Keratinocyte (primary cell): ENCODE measurements at regions not wholly inside any gene's neighbourhood (a gene's known extent, or its start where the extent isn't known, plus 50 kb on each side); places are given as distances from the start of the nearest gene placed in this dataset.

Source experiments
- DNase-seq: peaks from one replicate; pipeline ENCODE4 v3.0.0-alpha.2; 2011; ENCODE audit warnings: low read depth, missing footprints, low spot score
- FAIRE-seq: peaks from 2 replicates; lab custom pipeline; 2011; peaks lifted over from hg19 to GRCh38; lab: Jason Lieb, UNC
- H2AFZ ChIP-seq: 2 replicates; pipeline ENCODE4 v1.6.0; 2012; ENCODE audit warnings: low read length, control low read depth, inconsistent platforms; ENCODE audit not compliant: control insufficient read depth
- H3K27ac ChIP-seq: 2 replicates; pipeline ENCODE4 v1.5.1; 2011; ENCODE audit warnings: low read length; ENCODE audit not compliant: control insufficient read depth, insufficient read depth
- H3K27me3 ChIP-seq: 3 replicates; pipeline ENCODE4 v1.6.0; 2011; ENCODE audit warnings: low read length; ENCODE audit not compliant: control insufficient read depth, insufficient read depth; ENCODE audit errors: extremely low read depth
- H3K36me3 ChIP-seq, 2 experiments: 2 replicates in 1 of 2; 3 replicates in 1 of 2; pipeline ENCODE4 v1.5.1; 2011; ENCODE audit warnings: low read length in 2 of 2, mild to moderate bottlenecking in 1 of 2; ENCODE audit not compliant: control insufficient read depth in 2 of 2, insufficient read depth in 2 of 2; ENCODE audit errors: extremely low read depth in 1 of 2
- H3K4me1 ChIP-seq: 3 replicates; pipeline ENCODE4 v1.5.1; 2011; ENCODE audit warnings: low read length; ENCODE audit not compliant: control insufficient read depth, insufficient read depth; ENCODE audit errors: extremely low read depth
- H3K4me2 ChIP-seq: 3 replicates; pipeline ENCODE4 v1.6.0; 2011; ENCODE audit warnings: low read depth, low read length; ENCODE audit not compliant: control insufficient read depth, insufficient read depth; ENCODE audit errors: extremely low read depth
- H3K4me3 ChIP-seq, 3 experiments: fragments of 200-600 bp in 1 of 3; sonication (generic) in 1 of 3; 2 replicates in 2 of 3; 3 replicates in 1 of 3; pipeline ENCODE4 v1.5.1; 2011 to 2016; ENCODE audit warnings: low read length in 3 of 3, mild to moderate bottlenecking in 3 of 3, control low read depth in 2 of 3, inconsistent platforms in 1 of 3, low read depth in 1 of 3, mixed read lengths in 1 of 3, mixed run types in 1 of 3, moderate library complexity in 1 of 3; ENCODE audit not compliant: control insufficient read depth in 2 of 3, insufficient read depth in 2 of 3; ENCODE audit errors: extremely low read depth in 1 of 3
- H3K79me2 ChIP-seq: 2 replicates; pipeline ENCODE4 v1.6.0; 2012; ENCODE audit warnings: low read length; ENCODE audit not compliant: control insufficient read depth, insufficient read depth
- H3K9ac ChIP-seq: 3 replicates; pipeline ENCODE4 v1.6.0; 2011; ENCODE audit warnings: low read length; ENCODE audit not compliant: control insufficient read depth, insufficient read depth; ENCODE audit errors: extremely low read depth
- H3K9me1 ChIP-seq: 3 replicates; pipeline ENCODE4 v1.6.0; 2011; ENCODE audit warnings: low read length; ENCODE audit not compliant: control insufficient read depth, insufficient read depth; ENCODE audit errors: extremely low read depth
- H3K9me3 ChIP-seq: 2 replicates; pipeline ENCODE4 v1.5.1; 2012; ENCODE audit warnings: low read depth, low read length; ENCODE audit not compliant: control insufficient read depth
- H4K20me1 ChIP-seq: 3 replicates; pipeline ENCODE4 v1.6.0; 2011; ENCODE audit warnings: low read length; ENCODE audit not compliant: control insufficient read depth, insufficient read depth; ENCODE audit errors: extremely low read depth
- EZH2 ChIP-seq: IDR thresholded peaks from one replicate; pipeline ENCODE4 v1.6.1; 2012; ENCODE audit warnings: inconsistent platforms, mild to moderate bottlenecking, low read length, moderate library complexity
- dilution Hi-C: fragments of 300-500 bp; cut with MboI; formaldehyde crosslinking; loops from one replicate; pipeline ENCODE4 v1.7.0; 2020; ENCODE audit warnings: low sequenced_read_pairs; ENCODE audit not compliant: extremely low pct_ligation_motif_present
- TF ChIP-seq, protein P1 (sequence below), 3 experiments: IDR thresholded peaks in 1 of 3; conservative IDR thresholded peaks in 1 of 3; optimal IDR thresholded peaks in 1 of 3; 2 replicates in 2 of 3; 3 replicates in 1 of 3; pipeline versions ENCODE3 to v1.5.1; 2011; ENCODE audit warnings: low read length in 3 of 3, mild to moderate bottlenecking in 3 of 3, moderate library complexity in 2 of 3, control low read depth in 1 of 3, inconsistent platforms in 1 of 3; ENCODE audit not compliant: insufficient read depth in 2 of 3; ENCODE audit errors: extremely low read depth in 1 of 3

DNA sequence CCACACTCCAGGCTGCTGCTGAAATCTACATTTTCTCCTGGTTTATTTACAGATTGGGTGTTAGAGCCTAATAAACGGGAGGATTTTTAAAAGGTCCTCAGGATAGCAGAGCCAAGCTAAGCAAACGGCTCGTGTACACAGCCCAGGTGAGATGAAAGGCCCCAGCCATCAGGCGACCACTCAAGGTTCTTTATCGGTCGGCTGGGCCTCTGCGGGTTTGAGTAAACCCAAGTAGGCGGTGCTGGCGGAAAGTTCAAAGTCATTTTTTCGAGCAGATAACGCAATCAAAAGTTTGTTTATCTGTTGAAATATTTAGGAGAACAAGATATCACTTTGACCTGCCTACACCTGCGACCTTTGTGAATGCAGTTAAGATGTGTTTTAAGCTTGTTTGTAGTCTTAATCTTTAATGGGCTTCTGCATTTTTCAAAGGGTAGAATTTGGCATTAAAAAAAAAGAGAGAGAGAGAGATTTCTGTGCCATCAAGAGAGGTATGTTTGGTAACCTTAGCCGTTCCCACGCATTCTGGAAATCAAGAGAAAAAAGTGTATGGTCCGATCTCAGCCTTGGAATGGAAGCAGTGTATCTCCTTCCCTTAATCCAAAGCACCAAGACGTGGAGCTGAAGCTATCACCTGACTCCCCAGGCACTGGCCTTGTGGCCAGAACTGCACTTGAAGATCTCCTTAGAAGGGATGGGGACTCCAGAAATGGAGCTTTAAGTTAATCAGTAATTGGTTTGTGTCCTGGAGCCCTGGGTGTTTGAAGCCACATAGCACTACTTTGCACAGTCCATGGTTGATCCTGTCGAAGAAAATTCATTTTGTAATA lies 301.7 kb upstream of the IRX5 start:
- no peak overlapping the region for H3K27ac ChIP-seq
- no peak overlapping the region for H2AFZ ChIP-seq
- H3K79me2 ChIP-seq: no peaks in the 10 kb centered on the region
- no peak overlapping the region for H3K4me3 ChIP-seq
- dilution Hi-C loops: no loop called here
- no peak for FAIRE-seq
- no peaks in the 10 kb centered on the region for H3K9me3 ChIP-seq
- H3K4me1 ChIP-seq: peaks cover 4% of the 10 kb centered on the region
- no peaks in the 10 kb centered on the region for H3K27me3 ChIP-seq
- H4K20me1 ChIP-seq: no peaks in the 10 kb centered on the region
- TF ChIP-seq, protein P1, sequence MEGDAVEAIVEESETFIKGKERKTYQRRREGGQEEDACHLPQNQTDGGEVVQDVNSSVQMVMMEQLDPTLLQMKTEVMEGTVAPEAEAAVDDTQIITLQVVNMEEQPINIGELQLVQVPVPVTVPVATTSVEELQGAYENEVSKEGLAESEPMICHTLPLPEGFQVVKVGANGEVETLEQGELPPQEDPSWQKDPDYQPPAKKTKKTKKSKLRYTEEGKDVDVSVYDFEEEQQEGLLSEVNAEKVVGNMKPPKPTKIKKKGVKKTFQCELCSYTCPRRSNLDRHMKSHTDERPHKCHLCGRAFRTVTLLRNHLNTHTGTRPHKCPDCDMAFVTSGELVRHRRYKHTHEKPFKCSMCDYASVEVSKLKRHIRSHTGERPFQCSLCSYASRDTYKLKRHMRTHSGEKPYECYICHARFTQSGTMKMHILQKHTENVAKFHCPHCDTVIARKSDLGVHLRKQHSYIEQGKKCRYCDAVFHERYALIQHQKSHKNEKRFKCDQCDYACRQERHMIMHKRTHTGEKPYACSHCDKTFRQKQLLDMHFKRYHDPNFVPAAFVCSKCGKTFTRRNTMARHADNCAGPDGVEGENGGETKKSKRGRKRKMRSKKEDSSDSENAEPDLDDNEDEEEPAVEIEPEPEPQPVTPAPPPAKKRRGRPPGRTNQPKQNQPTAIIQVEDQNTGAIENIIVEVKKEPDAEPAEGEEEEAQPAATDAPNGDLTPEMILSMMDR (optimal IDR thresholded peaks at IDR 0.05 in 1 of 3, IDR thresholded peaks at IDR 0.05 in 1 of 3, conservative IDR thresholded peaks at IDR 0.05 in 1 of 3; ENCODE audit: extremely low read depth in 1 of 3, insufficient read depth in 2 of 3, low read length in 3 of 3): no peak
- TF ChIP-seq EZH2: no peak
- H3K9me1 ChIP-seq: no peaks in the 10 kb centered on the region
- H3K4me2 ChIP-seq: no peak overlapping the region
- no peak overlapping the region for H3K9ac ChIP-seq
- no peaks in the 10 kb centered on the region for H3K36me3 ChIP-seq
- DNase-seq: no peak

DNA sequence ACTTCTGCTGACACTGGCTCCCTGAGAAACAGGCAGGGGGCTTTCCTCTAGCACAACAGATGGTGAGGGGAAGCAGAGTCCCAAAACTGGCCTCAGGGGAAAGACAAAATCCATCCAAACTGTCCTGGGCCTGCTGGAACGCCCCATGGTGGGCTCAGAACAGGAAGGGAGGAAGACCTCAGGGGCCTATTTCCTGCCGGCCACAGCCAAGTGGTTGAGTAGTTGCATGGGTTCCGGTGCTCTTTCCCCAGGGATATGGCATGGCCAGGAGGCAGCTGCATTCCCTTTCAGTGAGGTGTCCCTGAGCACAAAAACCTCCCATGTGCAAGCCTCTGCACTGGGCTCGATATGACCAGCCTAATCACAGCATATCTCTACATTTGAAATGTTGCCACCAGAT lies 303.0 kb upstream of the IRX5 start:
- no peaks in the 10 kb centered on the region for H3K36me3 ChIP-seq
- no peak overlapping the region for H3K27ac ChIP-seq
- dilution Hi-C loops: no loop called here
- H3K4me1 ChIP-seq: peaks cover 4% of the 10 kb centered on the region
- FAIRE-seq (no peak), DNase-seq (no peak)
- H4K20me1 ChIP-seq: no peaks in the 10 kb centered on the region
- no peak overlapping the region for H3K4me3 ChIP-seq
- H3K9ac ChIP-seq: no peak overlapping the region
- H3K9me1 ChIP-seq: no peaks in the 10 kb centered on the region
- no peak overlapping the region for H2AFZ ChIP-seq
- no peaks in the 10 kb centered on the region for H3K27me3 ChIP-seq
- no peaks in the 10 kb centered on the region for H3K79me2 ChIP-seq
- TF ChIP-seq EZH2: no peak
- no peak overlapping the region for H3K4me2 ChIP-seq
- H3K9me3 ChIP-seq: no peaks in the 10 kb centered on the region
